Stimulated activated CD8-positive, alpha-beta memory T cell treated with anti-CD3 and anti-CD28 coated beads, Interleukin-15, amount 100 ng/mL, for 4 hours (primary cell): ENCODE measurements at regions not wholly inside any gene's neighbourhood (a gene's known extent, or its start where the extent isn't known, plus 50 kb on each side); places are given as distances from the start of the nearest gene placed in this dataset.

ENCODE experiments used
- DNase-seq, 2 donors: peaks; one replicate each; pipeline ENCODE4 v3.0.0-alpha.2; 2020; ENCODE audit warnings: low read depth in 2 of 2

DNA sequence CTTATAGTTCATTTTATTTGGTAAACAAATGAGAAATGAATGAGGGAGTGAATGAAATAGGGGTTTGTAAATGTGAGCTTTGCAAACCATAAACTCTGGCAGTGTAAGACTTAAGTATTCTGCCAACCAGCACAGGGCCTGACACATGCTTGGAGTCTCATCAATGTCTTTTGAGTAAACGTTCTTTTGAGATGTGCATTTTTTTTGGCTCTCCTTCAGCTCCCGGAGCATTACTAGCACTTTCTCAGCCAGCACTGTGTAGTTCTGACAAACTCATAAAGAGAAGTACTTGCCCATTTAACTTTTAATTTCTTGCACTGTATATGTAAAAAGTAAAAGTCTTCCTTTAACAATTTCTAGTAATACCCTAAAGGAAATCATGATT is 245.3 kb downstream of the HS3ST1 start:
- no peak for DNase-seq

DNA sequence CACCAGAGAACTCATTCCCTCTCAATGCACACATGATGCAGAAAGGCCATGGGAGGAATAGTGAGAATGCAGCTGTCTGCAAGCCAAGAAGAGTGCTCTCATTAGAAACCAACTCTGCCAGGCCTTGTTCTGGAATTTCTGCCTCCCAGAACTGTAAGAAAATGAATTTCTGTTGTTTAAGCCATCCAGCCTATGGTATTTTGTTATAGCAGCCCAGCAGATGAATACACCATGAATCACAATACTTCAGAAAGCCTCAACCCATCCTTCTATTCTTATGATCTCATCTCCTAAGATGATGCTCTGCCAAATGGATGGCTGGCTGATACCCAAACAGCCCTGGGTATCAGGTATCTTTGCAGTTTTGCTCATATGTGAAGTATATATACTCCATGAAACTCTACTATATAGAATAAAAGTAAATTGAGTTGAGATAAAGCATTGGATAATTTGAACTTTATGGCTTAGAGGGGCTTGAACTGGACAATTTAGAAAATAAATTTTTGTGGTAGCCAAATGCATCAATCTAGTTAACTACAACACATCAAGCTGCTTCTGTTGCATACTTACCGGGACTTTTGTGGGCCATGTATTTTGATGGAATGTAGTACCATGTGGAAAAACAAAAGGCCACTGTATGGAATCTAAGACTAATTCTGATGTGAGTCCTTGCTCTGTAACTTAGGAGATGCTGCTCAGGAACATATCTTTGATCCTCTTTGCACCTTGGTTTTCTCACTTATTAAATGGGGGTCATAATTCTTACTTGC is 245.9 kb downstream of the HS3ST1 start:
- no peak for DNase-seq

DNA sequence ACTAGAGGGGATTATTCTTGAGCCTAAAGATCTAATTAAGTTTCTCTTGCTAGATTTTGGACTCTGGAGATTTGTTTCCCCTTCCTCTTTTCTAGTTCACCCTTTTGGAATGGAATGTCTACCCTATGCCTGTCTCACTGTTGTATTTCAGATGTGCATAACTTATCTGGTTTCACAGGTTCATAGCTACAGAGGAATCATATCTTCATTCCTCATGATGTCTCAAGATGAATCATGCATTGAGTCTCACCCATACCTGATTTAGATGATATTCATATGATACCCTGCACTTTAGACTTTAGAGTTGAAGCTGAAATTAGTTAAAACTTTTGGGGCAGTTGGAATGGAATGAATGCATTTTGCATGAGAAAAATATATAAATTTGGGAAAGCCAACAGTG is 246.7 kb downstream of the HS3ST1 start:
- DNase-seq = no peak

DNA sequence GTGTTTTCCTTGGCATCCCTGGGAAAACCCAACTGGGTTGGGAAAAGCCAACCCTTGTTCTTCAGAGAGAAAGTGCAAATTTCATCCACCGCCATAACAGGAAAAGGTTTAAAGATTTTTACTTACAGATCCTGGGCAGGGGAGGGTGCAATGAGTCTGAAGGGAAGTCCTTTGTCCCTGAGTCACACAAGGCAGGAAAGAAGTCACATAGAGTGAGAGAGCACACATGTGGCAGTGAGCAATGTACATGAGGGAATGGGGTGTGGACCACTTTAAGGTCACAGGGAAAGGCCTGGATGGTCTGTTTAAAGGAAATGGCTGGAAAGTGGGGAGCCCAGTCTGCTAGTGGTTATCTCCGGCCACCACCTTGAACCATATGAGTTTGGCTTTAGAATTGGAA is 248.9 kb downstream of the HS3ST1 start:
- no peak for DNase-seq

DNA sequence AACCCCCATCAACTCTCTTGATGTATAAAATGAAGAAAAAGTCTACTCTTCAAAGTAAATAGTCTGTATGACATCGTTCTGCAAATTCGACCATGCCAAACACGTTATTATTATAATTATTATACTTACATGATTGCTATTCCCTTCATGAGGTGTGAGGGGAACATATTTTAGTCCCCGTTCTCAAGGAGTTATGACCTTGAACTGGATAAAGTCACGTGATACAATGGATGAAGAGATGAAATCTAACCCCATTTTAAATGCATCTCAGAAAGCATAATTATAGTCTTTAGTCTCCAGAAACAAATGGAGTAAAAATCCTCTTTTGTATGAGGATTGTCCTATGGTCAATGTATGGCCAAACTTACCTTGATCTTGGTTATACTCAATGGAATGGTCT is 250.3 kb downstream of the HS3ST1 start:
- no peak for DNase-seq

DNA sequence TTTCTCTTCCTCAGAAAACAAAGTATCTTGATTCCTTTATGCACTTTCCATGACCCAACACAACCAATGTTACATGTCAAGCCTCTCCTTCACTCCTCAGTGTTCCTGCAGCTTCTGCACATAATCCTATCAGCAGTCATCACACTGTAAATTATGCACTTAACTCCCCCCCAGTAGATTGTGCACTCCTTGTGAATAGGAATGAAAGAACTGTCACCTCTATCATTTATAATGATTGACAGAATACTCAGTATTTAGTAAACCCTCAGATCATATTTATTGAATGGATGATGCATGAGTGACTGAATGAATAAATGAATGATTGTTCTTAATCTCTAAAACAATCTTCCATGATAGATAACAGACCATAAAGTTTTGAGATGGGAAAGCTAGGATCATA is 253.3 kb downstream of the HS3ST1 start:
- DNase-seq = no peak

DNA sequence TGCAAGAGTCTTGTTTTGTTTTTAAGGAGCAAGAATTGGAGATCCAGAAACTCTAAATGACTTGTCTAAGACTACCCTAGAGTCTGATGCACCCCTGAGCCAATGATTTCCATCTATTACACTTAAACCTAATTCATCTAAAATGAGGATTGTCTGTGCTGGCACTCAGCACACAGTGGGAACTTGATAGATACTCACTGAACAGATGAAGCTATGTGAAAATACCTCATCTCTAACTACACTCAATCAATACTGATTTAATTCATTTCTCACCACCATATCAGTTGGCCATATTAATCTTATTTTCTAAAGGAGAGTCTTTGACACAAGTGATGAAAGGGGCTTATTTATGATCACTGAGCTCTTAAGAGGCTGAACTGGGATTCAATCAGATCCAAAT is 262.1 kb downstream of the HS3ST1 start:
- no peak for DNase-seq

DNA sequence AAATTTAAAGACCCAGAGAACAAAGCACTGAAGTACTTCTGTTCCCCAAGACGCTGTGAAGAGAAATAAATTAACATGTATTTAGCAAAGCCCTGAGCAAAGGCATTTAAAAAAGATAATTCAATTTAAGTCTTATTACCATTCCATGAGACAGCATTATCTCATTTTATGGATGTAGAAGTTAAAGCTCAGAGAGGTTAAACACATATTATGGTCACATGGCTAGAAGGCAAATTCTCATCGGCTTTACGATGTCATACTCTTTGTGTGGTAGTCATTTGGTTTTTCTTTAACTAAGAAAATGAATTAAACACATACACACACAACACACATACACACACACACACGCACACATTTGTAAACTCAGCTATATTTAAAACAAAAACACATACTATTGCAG is 262.7 kb downstream of the HS3ST1 start:
- no peak for DNase-seq

DNA sequence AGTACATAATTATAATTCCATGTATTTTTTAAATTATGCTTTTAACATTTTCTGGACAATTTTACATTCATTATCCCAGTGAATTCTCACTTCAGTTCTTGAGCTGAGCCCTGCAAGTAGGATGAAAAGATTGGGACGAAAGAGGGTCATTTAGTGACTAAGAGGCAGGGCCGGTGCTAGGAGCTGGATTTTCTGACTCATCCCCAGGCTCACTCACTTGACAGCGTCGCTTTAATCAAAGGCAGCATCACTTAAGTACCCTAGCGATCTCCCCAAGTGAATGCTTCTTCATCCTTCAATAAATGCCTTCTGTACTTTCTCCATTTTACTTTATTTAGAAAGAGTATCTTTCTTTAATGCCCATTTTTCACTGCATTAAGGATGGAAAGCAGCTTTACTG is 263.6 kb downstream of the HS3ST1 start:
- no peak for DNase-seq

DNA sequence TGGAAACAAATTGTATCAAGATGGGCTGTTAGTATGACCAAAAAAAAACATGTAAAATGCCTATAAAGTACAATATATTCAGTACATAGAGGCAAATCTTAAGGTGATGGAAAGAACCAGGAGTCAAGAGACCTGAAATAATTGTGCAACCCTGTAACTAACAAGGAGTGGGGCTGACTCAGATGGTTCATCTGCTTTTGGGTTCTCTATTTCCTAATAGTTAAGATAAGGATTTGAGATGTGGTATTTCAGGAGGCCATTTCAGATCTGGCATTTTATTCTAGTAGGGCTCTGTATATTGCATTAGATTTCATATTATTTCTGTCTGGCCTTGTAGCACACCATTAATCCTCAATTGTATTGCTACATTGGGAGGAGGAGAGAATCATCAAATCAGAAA is 268.4 kb downstream of the HS3ST1 start:
- DNase-seq = no peak

DNA sequence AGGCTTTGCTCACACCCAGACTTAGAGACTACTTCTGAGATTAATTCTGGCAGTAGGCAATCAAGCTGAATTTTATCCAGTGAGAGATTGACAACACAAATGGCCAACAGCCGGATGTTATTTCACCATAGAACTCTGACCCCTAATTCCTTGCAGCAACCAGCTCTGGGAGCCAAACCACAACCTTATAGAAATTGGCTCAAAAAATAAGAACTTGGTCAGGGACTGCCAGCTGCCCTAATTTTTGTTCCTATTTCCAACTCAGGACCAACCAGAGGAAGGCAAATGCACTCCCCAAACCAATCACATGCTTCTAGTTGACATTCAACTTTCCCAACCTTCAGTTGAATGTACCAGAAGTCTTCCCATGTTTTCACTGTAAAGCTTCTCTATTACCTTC is 269.7 kb downstream of the HS3ST1 start:
- no peak for DNase-seq

DNA sequence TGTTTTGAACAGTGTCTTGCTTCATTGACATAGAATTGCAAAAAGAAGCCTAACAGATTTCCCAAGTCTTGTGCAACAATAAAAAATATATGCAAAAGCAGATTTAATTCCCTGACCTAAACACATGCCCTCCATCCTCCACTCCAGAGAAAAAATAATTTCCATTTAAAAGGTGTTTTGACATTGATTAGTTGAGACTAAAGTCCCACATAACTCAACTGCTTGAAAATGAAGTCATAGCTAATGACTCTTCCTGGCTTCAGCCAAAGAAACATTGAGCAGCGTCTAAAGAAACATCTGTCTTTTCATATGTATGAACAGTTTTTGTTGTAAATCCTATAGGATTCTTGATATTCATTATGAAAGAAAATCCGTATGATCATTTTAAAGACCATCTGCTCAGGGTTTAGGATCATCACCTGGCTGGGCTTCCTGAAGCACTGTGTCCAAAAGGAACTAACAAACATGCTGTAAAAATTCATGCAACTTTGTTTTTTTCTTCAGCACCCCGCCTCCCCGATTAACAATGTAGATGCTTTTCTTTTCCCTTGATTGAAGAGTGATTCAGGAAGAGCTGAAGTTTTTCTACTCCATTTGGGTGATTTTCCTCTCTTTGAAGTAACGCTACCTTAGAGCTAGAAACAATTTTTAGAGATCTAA is 273.4 kb downstream of the HS3ST1 start:
- no peak for DNase-seq

DNA sequence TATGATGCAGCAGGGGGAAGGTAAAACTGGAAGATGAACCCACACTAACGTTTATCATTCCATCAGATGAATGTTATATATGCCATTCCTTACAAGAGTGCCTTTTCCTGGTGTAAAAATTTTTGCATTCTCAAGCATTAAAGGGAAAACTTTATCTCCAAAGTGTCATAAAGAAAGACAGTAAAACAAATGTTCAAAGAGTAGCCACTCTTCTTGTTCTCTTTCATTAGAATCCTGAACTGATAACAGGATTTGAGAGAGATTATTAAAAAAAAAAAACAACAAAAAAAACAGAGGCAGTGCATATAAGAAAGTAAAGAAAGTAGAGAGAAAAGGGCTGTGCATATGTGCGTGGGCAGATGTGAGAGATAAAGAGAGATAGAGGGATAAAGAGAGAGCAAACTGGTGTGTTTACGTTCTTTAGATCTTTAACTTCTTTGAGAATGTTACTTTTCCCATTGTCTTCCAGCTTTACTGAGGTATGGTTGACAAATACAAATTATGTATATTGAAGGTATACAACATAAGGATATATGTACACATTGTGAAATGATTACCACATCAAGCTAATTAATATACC is 275.4 kb downstream of the HS3ST1 start:
- no peak for DNase-seq

DNA sequence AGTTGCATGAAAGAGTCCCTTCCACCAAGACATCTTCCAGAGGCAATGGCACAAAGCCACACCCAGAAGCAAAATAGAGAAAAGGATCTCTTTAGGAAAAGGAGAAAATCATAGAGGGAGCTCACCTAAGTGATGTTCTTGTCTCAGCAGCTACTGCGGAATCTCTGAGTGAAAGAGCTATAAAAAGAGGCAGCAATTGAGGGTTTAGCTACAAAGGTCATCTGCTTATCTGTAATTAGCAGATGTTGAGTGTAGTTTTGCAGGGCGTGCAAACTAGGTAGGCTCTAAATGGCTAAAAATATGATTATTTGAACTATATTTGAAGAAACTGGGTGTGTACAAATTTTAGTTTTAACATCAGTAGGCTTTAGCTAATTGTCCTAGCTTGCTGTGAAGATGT is 276.0 kb downstream of the HS3ST1 start:
- no peak for DNase-seq

DNA sequence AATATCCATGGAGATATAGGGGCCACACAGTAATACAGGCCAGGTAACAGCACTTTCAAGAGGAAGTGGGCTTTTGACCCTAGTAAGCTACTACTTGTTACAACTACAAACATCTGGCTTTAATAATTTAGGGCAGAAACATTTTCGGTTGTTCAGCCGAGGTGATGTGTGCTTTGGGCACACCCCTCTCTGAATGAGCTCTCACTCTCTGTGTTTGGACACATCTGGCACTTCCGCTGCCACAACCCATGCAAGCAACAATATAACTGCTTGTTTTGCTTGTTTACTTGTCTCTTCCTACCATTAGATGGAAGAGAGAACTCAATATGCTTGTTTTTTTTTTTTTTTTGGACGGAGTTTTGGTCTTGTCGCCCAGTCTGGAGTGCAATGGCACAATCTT is 277.2 kb downstream of the HS3ST1 start:
- no peak for DNase-seq

DNA sequence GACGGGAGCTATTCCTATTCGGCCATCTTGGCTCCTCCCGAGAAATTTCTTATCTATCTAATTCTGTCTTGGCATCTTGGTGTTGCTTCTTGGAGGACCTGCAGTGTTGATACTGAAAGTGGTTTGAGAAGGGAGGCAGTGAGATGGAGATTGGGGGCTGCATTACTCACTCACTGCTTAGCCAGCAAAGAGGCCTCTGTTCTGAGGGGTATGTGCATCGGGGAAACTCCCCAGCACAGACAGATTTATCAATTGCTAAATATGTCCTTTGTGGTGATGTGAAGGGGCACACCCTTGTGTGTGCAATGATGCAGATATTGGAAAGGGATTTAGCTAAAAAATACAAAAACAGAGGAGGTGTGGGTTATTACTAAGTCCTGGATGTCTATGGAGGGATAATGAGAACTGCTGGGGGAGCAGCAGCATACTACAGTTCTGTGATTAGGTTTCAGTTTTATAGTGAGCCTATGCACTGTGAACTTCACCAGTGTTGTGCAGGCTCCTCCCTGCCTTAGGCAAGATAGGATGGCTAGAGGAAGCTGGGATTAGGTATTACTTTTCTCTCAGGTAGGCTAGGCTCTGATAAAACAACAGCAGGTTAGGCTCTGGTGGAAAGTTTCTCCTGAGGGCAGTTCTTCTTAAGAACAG is 279.0 kb downstream of the HS3ST1 start:
- no peak for DNase-seq

DNA sequence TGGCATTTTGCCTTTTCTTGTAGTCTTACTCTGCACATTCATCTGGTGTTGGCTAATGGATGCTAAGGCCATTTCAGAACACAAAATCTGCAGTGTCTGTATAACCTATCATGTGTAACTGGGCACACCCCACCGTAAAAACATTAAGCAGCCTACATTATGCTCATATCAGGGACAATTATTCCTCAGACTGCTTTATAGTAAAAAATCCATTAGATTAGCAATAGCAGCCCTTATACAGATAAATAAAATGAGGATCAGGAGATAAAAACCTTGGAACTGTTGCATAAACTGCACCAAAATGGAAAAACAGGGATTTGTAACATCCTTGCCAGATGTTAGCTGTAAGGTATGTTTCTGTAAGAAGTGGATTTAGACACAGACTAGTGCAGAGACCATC is 288.8 kb downstream of the HS3ST1 start:
- no peak for DNase-seq

DNA sequence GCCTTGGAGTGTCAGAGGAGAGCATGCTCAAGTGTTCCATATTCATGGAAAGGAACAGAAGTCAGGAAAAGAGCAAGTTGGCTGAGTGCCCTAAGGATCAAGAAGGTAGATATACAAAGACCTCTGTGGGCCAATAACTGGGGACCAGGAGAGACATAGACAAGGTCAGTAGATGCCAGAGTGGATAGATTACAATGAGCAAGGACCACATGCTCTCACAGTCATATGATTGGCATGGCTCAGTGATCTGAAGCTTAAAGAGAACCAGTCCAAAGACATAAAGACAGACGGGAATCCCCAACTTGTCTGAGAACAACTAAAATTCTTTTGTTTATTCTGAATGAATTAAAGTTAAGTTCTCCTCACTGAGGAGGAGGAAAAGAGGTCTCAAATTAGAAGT is 289.7 kb downstream of the HS3ST1 start:
- DNase-seq = no peak

DNA sequence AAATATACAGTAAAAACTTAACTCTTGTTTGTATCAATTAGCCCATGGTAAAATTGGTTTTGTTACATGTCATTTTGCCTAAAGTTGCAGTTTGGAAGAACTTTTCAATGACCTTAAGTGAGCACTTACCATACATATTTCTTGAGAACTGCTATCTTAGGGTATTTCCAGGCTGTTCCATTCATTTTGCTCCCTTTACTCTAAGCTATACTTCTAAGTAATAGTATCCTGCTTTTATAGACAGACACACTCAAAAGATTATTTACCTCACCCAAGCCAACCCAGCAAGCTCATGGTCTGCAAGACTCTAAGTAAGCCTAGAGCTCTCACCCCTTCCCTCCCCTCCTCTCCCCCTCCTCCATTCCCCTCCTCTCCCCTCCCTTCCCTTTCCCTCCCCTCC is 294.0 kb downstream of the HS3ST1 start:
- DNase-seq = no peak

DNA sequence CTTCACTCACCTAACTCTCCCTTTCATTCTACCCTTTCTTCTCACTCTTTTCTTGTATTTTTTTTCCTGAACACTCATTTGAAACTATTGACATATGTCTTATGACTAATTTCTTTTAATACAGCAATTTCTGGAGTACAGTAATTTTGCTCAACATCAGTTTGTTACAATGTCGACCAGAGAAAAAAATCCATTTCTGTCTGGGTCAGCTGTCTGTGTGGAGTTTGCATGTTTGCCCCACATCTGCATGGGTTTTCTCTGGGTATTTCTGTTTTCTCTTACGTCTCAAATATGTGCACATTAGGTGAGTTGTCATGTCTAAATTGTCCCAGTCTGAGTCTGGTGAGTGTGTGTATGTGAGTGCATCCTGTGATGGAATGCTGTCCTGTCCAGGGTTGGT is 294.8 kb downstream of the HS3ST1 start:
- DNase-seq = no peak

DNA sequence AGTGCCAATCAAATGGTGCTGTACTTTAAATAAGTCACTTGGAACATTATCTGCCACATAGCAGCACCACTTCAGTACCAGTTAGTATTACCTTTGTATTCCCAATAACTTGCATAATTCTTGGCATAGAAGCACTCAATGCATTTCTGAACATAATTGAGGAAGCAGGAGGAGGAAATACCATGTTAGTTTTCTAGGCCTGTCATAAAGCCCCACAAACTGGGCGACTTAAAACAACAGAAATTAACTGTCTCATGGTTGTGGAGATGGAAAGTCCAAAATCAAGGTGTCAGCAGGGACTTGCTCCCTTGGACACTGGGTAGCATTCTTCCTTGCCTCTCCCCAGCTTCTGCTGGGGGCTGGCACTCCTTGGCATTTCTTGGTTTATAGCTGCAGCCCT is 296.2 kb downstream of the HS3ST1 start:
- DNase-seq = no peak

DNA sequence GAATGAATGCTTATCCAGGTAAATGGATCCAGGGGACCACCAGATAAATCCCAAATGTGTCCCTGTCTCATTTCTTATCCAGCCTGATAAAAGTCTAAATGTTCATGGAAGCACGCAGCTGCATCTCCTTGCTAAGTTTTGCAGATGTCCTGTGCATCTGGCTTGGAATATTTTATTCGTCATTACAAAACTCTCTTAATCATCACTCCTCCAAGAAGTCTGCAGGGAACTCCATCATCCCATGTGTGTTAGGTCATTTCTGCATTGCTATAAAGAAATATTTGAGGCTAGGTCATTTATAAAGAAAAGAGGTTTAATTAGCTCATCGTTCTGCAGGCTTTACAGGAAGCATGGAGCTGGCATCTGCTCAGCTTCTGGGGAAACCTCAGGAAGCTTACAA is 297.2 kb downstream of the HS3ST1 start:
- DNase-seq = no peak
